ENCODE measurements at regions not wholly inside any gene's neighbourhood (a gene's known extent, or its start where the extent isn't known, plus 50 kb on each side); places are given as distances from the start of the nearest gene placed in this dataset.

GRCh38 chr4:132502096-132502552 is 647.0 kb upstream of the PCDH10 start:
- Histone ChIP-seq H3K36me3 (ENCODE audit: control insufficient read depth in 2 of 2, extremely low read depth in 1 of 2, insufficient read depth in 2 of 2, low read length in 2 of 2) (no peaks in the 10 kb centered on the region), H2AFZ (ENCODE audit: control insufficient read depth, low read length) (no peak overlapping the region), H3K9ac (ENCODE audit: control insufficient read depth, extremely low read depth, insufficient read depth, low read length) (no peak overlapping the region), H3K27ac (ENCODE audit: control insufficient read depth, insufficient read depth, low read length) (no peak overlapping the region), H3K79me2 (ENCODE audit: control insufficient read depth, insufficient read depth, low read length) (no peaks in the 10 kb centered on the region), H3K9me3 (ENCODE audit: control insufficient read depth, low read depth, low read length) (no peaks in the 10 kb centered on the region), H3K4me1 (ENCODE audit: control insufficient read depth, extremely low read depth, insufficient read depth, low read length) (no peaks in the 10 kb centered on the region), H3K9me1 (ENCODE audit: control insufficient read depth, extremely low read depth, insufficient read depth, low read length) (no peaks in the 10 kb centered on the region), H3K4me3 (ENCODE audit: control insufficient read depth in 2 of 3, extremely low read depth in 1 of 3, insufficient read depth in 2 of 3, low read depth in 1 of 3, low read length in 3 of 3) (no peak overlapping the region), H3K27me3 (ENCODE audit: control insufficient read depth, extremely low read depth, insufficient read depth, low read length) (no peaks in the 10 kb centered on the region), H3K4me2 (ENCODE audit: control insufficient read depth, extremely low read depth, insufficient read depth, low read depth, low read length) (no peak overlapping the region), H4K20me1 (ENCODE audit: control insufficient read depth, extremely low read depth, insufficient read depth, low read length) (no peaks in the 10 kb centered on the region)
- no peak for TF ChIP-seq EZH2 (IDR thresholded peaks at IDR 0.05; ENCODE audit: low read length)
- no peak for FAIRE-seq
- no peak for DNase-seq (ENCODE audit: low read depth, low spot score)
- dilution Hi-C loops (cut with MboI; ENCODE audit: extremely low pct_ligation_motif_present, low sequenced_read_pairs), result no loop called here

- H3K4me2 ChIP-seq (ENCODE audit: control insufficient read depth, extremely low read depth, insufficient read depth, low read depth, low read length), result no peak overlapping the region
- no peak overlapping the region for H3K9ac ChIP-seq (ENCODE audit: control insufficient read depth, extremely low read depth, insufficient read depth, low read length)
- H3K9me3 ChIP-seq (ENCODE audit: control insufficient read depth, low read depth, low read length), result no peaks in the 10 kb centered on the region
- no peak overlapping the region for H2AFZ ChIP-seq (ENCODE audit: control insufficient read depth, low read length)
- no peaks in the 10 kb centered on the region for H3K79me2 ChIP-seq (ENCODE audit: control insufficient read depth, insufficient read depth, low read length)
- no peak overlapping the region for H3K4me3 ChIP-seq (ENCODE audit: control insufficient read depth in 2 of 3, extremely low read depth in 1 of 3, insufficient read depth in 2 of 3, low read depth in 1 of 3, low read length in 3 of 3)
- FAIRE-seq (peak; percentile 9), DNase-seq (ENCODE audit: low read depth, low spot score) (no peak)
- H3K27ac ChIP-seq (ENCODE audit: control insufficient read depth, insufficient read depth, low read length), result no peak overlapping the region
- dilution Hi-C loops (cut with MboI; ENCODE audit: extremely low pct_ligation_motif_present, low sequenced_read_pairs), result no loop called here
- H3K9me1 ChIP-seq (ENCODE audit: control insufficient read depth, extremely low read depth, insufficient read depth, low read length), result no peaks in the 10 kb centered on the region
- H4K20me1 ChIP-seq (ENCODE audit: control insufficient read depth, extremely low read depth, insufficient read depth, low read length), result no peaks in the 10 kb centered on the region
- no peaks in the 10 kb centered on the region for H3K27me3 ChIP-seq (ENCODE audit: control insufficient read depth, extremely low read depth, insufficient read depth, low read length)
- TF ChIP-seq CTCF (optimal IDR thresholded peaks at IDR 0.05 in 1 of 3, IDR thresholded peaks at IDR 0.05 in 1 of 3, conservative IDR thresholded peaks at IDR 0.05 in 1 of 3; ENCODE audit: extremely low read depth in 1 of 3, insufficient read depth in 2 of 3, low read length in 3 of 3) (no peak), EZH2 (IDR thresholded peaks at IDR 0.05; ENCODE audit: low read length) (no peak)
- no peaks in the 10 kb centered on the region for H3K36me3 ChIP-seq (ENCODE audit: control insufficient read depth in 2 of 2, extremely low read depth in 1 of 2, insufficient read depth in 2 of 2, low read length in 2 of 2)
- H3K4me1 ChIP-seq (ENCODE audit: control insufficient read depth, extremely low read depth, insufficient read depth, low read length), result no peaks in the 10 kb centered on the region
Observed at GRCh38 chr4:132504438-132504837, 644.7 kb upstream of the PCDH10 start.

GRCh38 chr4:132506568-132506967 is 642.5 kb upstream of the PCDH10 start:
- Histone ChIP-seq H3K9ac (ENCODE audit: control insufficient read depth, extremely low read depth, insufficient read depth, low read length) (no peak overlapping the region), H3K36me3 (ENCODE audit: control insufficient read depth in 2 of 2, extremely low read depth in 1 of 2, insufficient read depth in 2 of 2, low read length in 2 of 2) (no peaks in the 10 kb centered on the region), H4K20me1 (ENCODE audit: control insufficient read depth, extremely low read depth, insufficient read depth, low read length) (no peaks in the 10 kb centered on the region), H2AFZ (ENCODE audit: control insufficient read depth, low read length) (no peak overlapping the region), H3K9me3 (ENCODE audit: control insufficient read depth, low read depth, low read length) (no peaks in the 10 kb centered on the region), H3K4me1 (ENCODE audit: control insufficient read depth, extremely low read depth, insufficient read depth, low read length) (no peaks in the 10 kb centered on the region), H3K27ac (ENCODE audit: control insufficient read depth, insufficient read depth, low read length) (no peak overlapping the region), H3K4me2 (ENCODE audit: control insufficient read depth, extremely low read depth, insufficient read depth, low read depth, low read length) (no peak overlapping the region), H3K27me3 (ENCODE audit: control insufficient read depth, extremely low read depth, insufficient read depth, low read length) (no peaks in the 10 kb centered on the region), H3K79me2 (ENCODE audit: control insufficient read depth, insufficient read depth, low read length) (no peaks in the 10 kb centered on the region), H3K4me3 (ENCODE audit: control insufficient read depth in 2 of 3, extremely low read depth in 1 of 3, insufficient read depth in 2 of 3, low read depth in 1 of 3, low read length in 3 of 3) (no peak overlapping the region), H3K9me1 (ENCODE audit: control insufficient read depth, extremely low read depth, insufficient read depth, low read length) (no peaks in the 10 kb centered on the region)
- FAIRE-seq, result no peak
- dilution Hi-C loops (cut with MboI; ENCODE audit: extremely low pct_ligation_motif_present, low sequenced_read_pairs), result no loop called here
- DNase-seq (ENCODE audit: low read depth, low spot score), result no peak
- TF ChIP-seq EZH2 (IDR thresholded peaks at IDR 0.05; ENCODE audit: low read length) (no peak), CTCF (optimal IDR thresholded peaks at IDR 0.05 in 1 of 3, IDR thresholded peaks at IDR 0.05 in 1 of 3, conservative IDR thresholded peaks at IDR 0.05 in 1 of 3; ENCODE audit: extremely low read depth in 1 of 3, insufficient read depth in 2 of 3, low read length in 3 of 3) (no peak)
